WERI-Rb-1 (cell line): ENCODE measurements at regions not wholly inside any gene's neighbourhood (a gene's known extent, or its start where the extent isn't known, plus 50 kb on each side); places are given as distances from the start of the nearest gene placed in this dataset.

Source experiments
- DNase-seq: peaks from one replicate; pipeline ENCODE4 v3.0.0-alpha.2; 2020
- H3K27ac ChIP-seq: fragments of 250-450 bp; sonication (Bioruptor Pico); 2 replicates; pipeline ENCODE4 v1.5.1; 2020; ENCODE audit warnings: mild to moderate bottlenecking, moderate library complexity
- H3K27me3 ChIP-seq: fragments of 250-450 bp; sonication (Bioruptor Pico); 2 replicates; pipeline ENCODE4 v1.5.1; 2021; ENCODE audit warnings: mild to moderate bottlenecking, low read depth, moderate library complexity; ENCODE audit not compliant: insufficient read depth, severe bottlenecking
- H3K36me3 ChIP-seq: fragments of 250-450 bp; sonication (Bioruptor Pico); 2 replicates; pipeline ENCODE4 v1.5.1; 2020; ENCODE audit warnings: mild to moderate bottlenecking, moderate library complexity
- H3K4me3 ChIP-seq: 2 replicates; pipeline ENCODE4 v1.5.1; 2011; ENCODE audit warnings: low read depth, mild to moderate bottlenecking, control low read depth, low read length
- H3K9me3 ChIP-seq: fragments of 250-450 bp; sonication (Bioruptor Pico); 2 replicates; pipeline ENCODE4 v1.5.1; 2021; ENCODE audit warnings: mild to moderate bottlenecking, moderate library complexity; ENCODE audit not compliant: severe bottlenecking
- TF ChIP-seq, protein P1 (sequence below): IDR thresholded peaks from 2 replicates; pipeline ENCODE4 v1.5.1; 2011; ENCODE audit warnings: low read depth, mild to moderate bottlenecking, control low read depth, inconsistent platforms, low read length

DNA sequence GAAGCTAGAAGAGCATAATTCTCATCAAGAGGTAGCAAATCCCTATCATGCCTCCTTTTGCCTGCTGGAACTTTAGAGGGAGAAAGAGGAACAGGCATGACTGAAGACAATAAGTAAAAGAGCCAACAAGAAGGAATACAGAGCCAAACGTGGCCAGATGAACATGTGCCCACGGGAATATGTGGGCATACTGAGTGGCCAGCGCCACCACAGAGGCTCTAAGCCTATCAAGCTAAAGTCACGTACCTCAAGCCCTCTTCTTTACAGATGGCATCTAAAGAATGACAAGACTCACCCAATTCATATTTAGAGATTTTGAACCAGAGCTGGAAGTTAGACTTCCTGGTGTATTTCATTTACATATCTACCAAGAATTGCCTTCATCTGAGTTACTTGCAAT, 59.9 kb upstream of the ITGA4 start:
- DNase-seq: no peak
- Histone ChIP-seq H3K4me3 (no peak overlapping the region), H3K36me3 (no peaks in the 10 kb centered on the region), H3K27ac (no peak overlapping the region), H3K27me3 (no peaks in the 10 kb centered on the region), H3K9me3 (no peaks in the 10 kb centered on the region)
- TF ChIP-seq, protein P1, sequence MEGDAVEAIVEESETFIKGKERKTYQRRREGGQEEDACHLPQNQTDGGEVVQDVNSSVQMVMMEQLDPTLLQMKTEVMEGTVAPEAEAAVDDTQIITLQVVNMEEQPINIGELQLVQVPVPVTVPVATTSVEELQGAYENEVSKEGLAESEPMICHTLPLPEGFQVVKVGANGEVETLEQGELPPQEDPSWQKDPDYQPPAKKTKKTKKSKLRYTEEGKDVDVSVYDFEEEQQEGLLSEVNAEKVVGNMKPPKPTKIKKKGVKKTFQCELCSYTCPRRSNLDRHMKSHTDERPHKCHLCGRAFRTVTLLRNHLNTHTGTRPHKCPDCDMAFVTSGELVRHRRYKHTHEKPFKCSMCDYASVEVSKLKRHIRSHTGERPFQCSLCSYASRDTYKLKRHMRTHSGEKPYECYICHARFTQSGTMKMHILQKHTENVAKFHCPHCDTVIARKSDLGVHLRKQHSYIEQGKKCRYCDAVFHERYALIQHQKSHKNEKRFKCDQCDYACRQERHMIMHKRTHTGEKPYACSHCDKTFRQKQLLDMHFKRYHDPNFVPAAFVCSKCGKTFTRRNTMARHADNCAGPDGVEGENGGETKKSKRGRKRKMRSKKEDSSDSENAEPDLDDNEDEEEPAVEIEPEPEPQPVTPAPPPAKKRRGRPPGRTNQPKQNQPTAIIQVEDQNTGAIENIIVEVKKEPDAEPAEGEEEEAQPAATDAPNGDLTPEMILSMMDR: no peak

DNA sequence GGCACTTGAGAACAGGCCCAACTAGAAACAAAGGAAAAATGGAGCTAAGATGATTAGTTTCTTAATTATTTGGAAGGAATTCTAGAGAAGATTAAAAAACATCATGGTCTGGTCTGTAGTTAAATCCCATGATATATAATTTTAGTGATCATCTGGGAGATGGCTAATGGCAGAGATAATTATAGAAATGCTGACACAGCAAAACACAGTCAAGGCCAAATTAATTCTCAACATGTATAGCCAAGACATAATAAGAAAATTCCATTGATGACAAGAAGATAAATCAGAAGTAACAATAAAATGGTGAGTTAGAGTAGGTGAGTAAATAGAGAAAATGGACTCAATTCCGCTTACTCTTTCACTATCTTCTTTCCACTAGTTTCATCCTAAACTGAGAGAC, 59.2 kb upstream of the ITGA4 start:
- no peaks in the 10 kb centered on the region for H3K36me3 ChIP-seq
- no peak overlapping the region for H3K27ac ChIP-seq
- TF ChIP-seq, protein P1: no peak

DNA sequence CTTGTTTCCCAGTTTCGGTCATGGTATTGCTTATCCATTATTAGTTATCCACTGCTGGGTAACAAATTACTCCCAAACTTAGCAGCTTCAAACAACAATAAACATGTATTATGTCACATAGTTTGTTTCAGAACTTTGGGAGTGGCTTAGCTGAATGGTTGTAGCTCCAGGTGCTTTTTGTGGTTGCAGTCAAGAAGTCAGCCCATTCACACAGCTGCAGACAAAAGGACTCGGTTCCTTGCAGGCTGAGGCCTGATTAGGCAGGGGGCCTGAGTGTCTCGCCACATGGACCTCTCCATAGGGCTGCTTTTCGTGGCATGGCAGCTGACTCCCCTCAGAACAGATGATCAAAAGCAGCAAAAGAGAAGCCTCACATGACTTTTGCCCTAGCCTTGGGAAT, 58.2 kb upstream of the ITGA4 start:
- H3K36me3 ChIP-seq: no peaks in the 10 kb centered on the region
- H3K27me3 ChIP-seq: no peaks in the 10 kb centered on the region
- H3K27ac ChIP-seq: no peak overlapping the region
- no peak for DNase-seq
- no peaks in the 10 kb centered on the region for H3K9me3 ChIP-seq
- TF ChIP-seq, protein P1: no peak
- H3K4me3 ChIP-seq: no peak overlapping the region

More for the DNA sequence above, 59.2 kb upstream of the ITGA4 start:
- Histone ChIP-seq H3K4me3 (no peak overlapping the region), H3K27me3 (no peaks in the 10 kb centered on the region), H3K9me3 (no peaks in the 10 kb centered on the region)
- DNase-seq: no peak

DNA sequence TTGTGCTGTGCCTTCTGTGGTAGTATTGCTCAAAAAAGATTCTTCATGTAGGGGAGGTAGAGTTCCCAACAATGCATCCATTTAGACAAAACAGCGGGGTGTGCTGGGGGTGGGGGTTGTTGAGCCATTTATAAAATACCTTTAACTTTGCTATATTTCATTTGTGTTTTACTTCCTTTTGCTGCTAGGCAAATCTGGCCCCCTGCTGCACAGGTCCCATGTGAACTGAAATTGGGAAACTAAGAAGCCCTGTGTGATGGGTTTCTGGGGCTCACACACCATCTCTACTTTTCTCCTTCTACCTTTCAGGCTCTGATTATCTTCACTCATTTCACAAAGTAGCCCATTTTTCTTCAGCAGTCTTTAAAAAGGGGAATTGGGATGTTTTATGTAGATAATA, 52.7 kb upstream of the ITGA4 start:
- TF ChIP-seq, protein P1: no peak
- Histone ChIP-seq H3K27ac (no peak overlapping the region), H3K27me3 (no peaks in the 10 kb centered on the region), H3K36me3 (no peaks in the 10 kb centered on the region), H3K9me3 (peaks cover 2% of the 10 kb centered on the region), H3K4me3 (no peak overlapping the region)
- DNase-seq: no peak

DNA sequence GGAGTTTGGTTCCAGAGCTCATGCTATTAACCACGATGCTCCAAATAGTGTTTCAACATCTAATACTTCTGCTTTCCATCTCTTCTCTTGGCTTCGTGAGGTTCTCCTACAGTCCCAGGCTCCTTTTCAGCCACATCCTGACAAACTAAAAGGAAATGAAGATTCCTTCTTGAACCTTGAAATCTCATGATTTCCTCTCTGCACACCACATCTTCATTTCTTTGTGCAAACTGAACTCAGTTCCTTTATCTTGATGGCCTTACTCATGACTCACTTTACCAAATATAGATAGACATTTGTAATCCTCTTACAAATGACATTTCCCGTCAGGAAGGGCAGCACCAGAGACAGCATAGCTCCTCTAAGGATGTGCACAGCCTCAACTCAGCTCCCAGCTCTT, 50.0 kb upstream of the ITGA4 start:
- Histone ChIP-seq H3K9me3 (peaks cover 16% of the 10 kb centered on the region), H3K27ac (no peak overlapping the region), H3K36me3 (no peaks in the 10 kb centered on the region), H3K27me3 (no peaks in the 10 kb centered on the region), H3K4me3 (no peak overlapping the region)
- DNase-seq: no peak
- TF ChIP-seq, protein P1: no peak
